LNCAP (cell line): ENCODE measurements at regions not wholly inside any gene's neighbourhood (a gene's known extent, or its start where the extent isn't known, plus 50 kb on each side); places are given as distances from the start of the nearest gene placed in this dataset.

Experiments used
- TF ChIP-seq, protein P1 (sequence below): fragments of 450-650 bp; IDR thresholded peaks from 2 replicates; pipeline ENCODE4 v1.5.1; 2017; ENCODE audit warnings: mild to moderate bottlenecking

- TF ChIP-seq, protein P1, sequence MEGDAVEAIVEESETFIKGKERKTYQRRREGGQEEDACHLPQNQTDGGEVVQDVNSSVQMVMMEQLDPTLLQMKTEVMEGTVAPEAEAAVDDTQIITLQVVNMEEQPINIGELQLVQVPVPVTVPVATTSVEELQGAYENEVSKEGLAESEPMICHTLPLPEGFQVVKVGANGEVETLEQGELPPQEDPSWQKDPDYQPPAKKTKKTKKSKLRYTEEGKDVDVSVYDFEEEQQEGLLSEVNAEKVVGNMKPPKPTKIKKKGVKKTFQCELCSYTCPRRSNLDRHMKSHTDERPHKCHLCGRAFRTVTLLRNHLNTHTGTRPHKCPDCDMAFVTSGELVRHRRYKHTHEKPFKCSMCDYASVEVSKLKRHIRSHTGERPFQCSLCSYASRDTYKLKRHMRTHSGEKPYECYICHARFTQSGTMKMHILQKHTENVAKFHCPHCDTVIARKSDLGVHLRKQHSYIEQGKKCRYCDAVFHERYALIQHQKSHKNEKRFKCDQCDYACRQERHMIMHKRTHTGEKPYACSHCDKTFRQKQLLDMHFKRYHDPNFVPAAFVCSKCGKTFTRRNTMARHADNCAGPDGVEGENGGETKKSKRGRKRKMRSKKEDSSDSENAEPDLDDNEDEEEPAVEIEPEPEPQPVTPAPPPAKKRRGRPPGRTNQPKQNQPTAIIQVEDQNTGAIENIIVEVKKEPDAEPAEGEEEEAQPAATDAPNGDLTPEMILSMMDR: no peak
Observed at GRCh38 chr3:19063936-19064335, 84.4 kb upstream of the KCNH8 start.

DNA sequence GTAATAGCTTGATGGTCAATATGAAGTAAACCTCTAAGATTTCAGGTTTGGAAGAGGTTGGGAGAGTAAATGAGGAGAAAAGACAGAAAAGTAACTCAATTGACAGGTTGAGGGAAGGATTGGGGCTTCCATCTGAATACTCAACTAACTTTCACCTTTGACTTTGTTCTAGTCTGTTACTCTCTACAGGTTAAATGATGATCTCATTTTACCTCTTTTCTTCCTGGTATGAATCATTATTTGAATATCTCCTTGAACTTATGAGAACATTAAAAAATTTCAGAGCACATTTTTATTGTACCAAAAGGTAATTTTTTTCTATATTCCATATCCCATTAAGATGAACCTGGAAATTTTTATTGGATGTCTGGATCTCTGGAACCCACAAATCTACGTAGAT is 87.9 kb upstream of the KCNH8 start:
- TF ChIP-seq, protein P1: no peak

- TF ChIP-seq, protein P1: no peak
Observed at GRCh38 chr3:19052874-19053273, 95.4 kb upstream of the KCNH8 start.

- TF ChIP-seq, protein P1: peak; percentile 40; the same call in 1 of the 2 replicates
Observed at GRCh38 chr3:19046440-19046839, 101.9 kb upstream of the KCNH8 start.

DNA sequence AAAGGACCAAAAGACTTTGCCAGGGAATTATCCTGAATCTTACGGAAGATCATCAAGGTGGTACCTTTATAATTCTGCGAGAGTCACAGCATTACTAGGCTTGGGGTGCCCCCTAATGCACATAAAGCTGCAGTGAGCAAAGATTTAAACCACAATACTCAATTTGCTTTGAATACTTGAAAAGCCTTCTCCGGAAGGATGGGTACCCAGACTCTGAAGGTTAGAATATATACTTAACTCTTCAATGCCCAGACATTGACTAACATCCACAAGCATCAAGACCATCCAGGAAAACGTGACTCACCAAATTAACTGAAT is 117.8 kb upstream of the KCNH8 start:
- TF ChIP-seq, protein P1: no peak

- TF ChIP-seq, protein P1: no peak
Observed at GRCh38 chr3:19029837-19030521, 118.3 kb upstream of the KCNH8 start.

DNA sequence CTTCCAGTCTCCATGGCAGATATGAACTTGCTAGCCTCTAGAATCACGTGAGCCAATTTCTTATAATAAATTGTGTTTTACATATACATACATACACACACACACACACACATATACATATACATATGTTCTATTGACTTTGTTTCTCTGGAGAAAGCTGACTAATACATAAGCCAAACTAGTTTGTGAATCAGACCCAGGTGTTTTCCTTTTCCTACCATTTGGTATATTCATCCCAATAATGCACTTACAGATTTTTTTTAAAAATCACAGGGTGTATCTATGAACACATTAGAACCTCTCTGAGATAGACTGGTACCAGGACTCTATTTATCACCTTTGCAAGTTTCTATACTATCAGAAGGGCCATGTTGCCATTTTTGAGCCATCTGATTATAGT is 122.9 kb upstream of the KCNH8 start:
- TF ChIP-seq, protein P1: no peak

DNA sequence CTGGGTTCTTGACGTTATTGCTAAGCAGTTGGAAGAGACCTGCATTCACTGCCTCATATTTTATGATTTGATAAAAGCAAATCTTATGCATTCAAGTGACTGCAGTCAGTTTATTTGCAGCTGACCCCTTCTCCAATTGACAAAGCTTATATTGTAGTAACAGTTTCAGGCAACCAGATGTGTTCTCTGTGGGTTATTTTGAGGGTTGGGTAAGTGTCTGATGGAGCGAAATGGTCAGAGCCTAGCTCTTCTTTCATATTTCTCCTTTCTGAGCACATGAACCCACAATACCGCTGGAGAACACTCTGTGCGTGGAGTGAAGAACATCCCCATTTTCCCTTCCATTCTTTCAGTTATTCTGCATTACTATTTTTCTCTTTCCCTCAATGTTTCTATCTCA is 125.8 kb upstream of the KCNH8 start:
- TF ChIP-seq, protein P1: no peak
